Liver (tissue), 3 donors: ENCODE measurements at regions not wholly inside any gene's neighbourhood (a gene's known extent, or its start where the extent isn't known, plus 50 kb on each side); places are given as distances from the start of the nearest gene placed in this dataset.

ENCODE experiments used
- HNF4A ChIP-seq, 2 donors: conservative IDR thresholded peaks; 2 replicates each; pipeline ENCODE4 v1.6.1; 2016; ENCODE audit warnings: antibody characterized with exemption in 2 of 2, mild to moderate bottlenecking in 2 of 2
- JUND ChIP-seq, 2 donors: IDR thresholded peaks; 2 replicates each; pipeline ENCODE4 v1.6.1; 2016; ENCODE audit warnings: antibody characterized with exemption in 2 of 2
- RAD21 ChIP-seq, 2 donors: IDR thresholded peaks; 2 replicates each; pipeline ENCODE4 v1.6.1; 2016; ENCODE audit warnings: antibody characterized with exemption in 2 of 2, mild to moderate bottlenecking in 2 of 2
- RXRA ChIP-seq, 2 donors: IDR thresholded peaks; 2 replicates each; pipeline ENCODE4 v1.6.1; 2017 to 2018; ENCODE audit warnings: antibody characterized with exemption in 2 of 2, mild to moderate bottlenecking in 1 of 2
- SP1 ChIP-seq: IDR thresholded peaks from 2 replicates; pipeline ENCODE4 v1.6.1; 2018; ENCODE audit warnings: antibody characterized with exemption, mild to moderate bottlenecking
- TF ChIP-seq, protein P1 (sequence below): IDR thresholded peaks from 2 replicates; pipeline ENCODE4 v1.6.1; 2016; ENCODE audit warnings: antibody characterized with exemption, mild to moderate bottlenecking
- TF ChIP-seq, protein P2 (sequence below): fragments of 150-350 bp; IDR thresholded peaks from 2 replicates; pipeline ENCODE4 v1.5.1; 2017; ENCODE audit warnings: improper control_type of control experiment, low read depth, low read length; ENCODE audit not compliant: missing input control
- TF ChIP-seq, protein P3 (sequence below): IDR thresholded peaks from 2 replicates; pipeline ENCODE4 v1.6.1; 2016; ENCODE audit warnings: antibody characterized with exemption
- TF ChIP-seq, protein P4 (sequence below): IDR thresholded peaks from 2 replicates; pipeline ENCODE4 v1.6.1; 2016; ENCODE audit warnings: antibody characterized with exemption
- donor health status: healthy.
- donor health status: healthy.

DNA sequence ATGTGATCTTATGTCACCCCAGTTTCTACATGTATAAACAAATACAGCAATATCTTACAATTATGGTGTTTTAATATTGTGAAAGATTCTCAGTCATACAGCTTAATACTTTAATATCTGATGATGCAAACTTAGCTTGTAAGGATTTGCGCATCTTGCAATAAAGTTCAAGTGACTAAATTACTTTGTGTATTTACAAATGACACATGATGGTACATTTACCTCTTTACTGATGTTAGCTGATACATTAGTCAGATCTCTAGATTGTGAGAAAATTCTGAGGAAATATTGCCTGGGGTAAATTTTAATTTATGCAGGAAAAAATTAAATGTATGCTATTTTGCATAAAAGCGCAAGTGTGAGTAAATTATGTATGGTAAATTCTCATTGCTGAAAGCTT lies 418.8 kb upstream of the MMS22L start:
- TF ChIP-seq, protein P1, sequence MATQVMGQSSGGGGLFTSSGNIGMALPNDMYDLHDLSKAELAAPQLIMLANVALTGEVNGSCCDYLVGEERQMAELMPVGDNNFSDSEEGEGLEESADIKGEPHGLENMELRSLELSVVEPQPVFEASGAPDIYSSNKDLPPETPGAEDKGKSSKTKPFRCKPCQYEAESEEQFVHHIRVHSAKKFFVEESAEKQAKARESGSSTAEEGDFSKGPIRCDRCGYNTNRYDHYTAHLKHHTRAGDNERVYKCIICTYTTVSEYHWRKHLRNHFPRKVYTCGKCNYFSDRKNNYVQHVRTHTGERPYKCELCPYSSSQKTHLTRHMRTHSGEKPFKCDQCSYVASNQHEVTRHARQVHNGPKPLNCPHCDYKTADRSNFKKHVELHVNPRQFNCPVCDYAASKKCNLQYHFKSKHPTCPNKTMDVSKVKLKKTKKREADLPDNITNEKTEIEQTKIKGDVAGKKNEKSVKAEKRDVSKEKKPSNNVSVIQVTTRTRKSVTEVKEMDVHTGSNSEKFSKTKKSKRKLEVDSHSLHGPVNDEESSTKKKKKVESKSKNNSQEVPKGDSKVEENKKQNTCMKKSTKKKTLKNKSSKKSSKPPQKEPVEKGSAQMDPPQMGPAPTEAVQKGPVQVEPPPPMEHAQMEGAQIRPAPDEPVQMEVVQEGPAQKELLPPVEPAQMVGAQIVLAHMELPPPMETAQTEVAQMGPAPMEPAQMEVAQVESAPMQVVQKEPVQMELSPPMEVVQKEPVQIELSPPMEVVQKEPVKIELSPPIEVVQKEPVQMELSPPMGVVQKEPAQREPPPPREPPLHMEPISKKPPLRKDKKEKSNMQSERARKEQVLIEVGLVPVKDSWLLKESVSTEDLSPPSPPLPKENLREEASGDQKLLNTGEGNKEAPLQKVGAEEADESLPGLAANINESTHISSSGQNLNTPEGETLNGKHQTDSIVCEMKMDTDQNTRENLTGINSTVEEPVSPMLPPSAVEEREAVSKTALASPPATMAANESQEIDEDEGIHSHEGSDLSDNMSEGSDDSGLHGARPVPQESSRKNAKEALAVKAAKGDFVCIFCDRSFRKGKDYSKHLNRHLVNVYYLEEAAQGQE: no peak
- TF ChIP-seq, protein P2, sequence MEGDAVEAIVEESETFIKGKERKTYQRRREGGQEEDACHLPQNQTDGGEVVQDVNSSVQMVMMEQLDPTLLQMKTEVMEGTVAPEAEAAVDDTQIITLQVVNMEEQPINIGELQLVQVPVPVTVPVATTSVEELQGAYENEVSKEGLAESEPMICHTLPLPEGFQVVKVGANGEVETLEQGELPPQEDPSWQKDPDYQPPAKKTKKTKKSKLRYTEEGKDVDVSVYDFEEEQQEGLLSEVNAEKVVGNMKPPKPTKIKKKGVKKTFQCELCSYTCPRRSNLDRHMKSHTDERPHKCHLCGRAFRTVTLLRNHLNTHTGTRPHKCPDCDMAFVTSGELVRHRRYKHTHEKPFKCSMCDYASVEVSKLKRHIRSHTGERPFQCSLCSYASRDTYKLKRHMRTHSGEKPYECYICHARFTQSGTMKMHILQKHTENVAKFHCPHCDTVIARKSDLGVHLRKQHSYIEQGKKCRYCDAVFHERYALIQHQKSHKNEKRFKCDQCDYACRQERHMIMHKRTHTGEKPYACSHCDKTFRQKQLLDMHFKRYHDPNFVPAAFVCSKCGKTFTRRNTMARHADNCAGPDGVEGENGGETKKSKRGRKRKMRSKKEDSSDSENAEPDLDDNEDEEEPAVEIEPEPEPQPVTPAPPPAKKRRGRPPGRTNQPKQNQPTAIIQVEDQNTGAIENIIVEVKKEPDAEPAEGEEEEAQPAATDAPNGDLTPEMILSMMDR: no peak
- TF ChIP-seq RXRA (IDR thresholded peaks at IDR 0.05): no peak
- TF ChIP-seq RAD21 (IDR thresholded peaks at IDR 0.05): no peak
- no peak for TF ChIP-seq SP1
- no peak for TF ChIP-seq JUND (IDR thresholded peaks at IDR 0.05)
- TF ChIP-seq, protein P3, sequence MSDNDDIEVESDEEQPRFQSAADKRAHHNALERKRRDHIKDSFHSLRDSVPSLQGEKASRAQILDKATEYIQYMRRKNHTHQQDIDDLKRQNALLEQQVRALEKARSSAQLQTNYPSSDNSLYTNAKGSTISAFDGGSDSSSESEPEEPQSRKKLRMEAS: no peak
- no peak for TF ChIP-seq HNF4A (conservative IDR thresholded peaks at IDR 0.05)
- TF ChIP-seq, protein P4, sequence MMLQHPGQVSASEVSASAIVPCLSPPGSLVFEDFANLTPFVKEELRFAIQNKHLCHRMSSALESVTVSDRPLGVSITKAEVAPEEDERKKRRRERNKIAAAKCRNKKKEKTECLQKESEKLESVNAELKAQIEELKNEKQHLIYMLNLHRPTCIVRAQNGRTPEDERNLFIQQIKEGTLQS: no peak
